HG03064 (cell line): ENCODE measurements at regions not wholly inside any gene's neighbourhood (a gene's known extent, or its start where the extent isn't known, plus 50 kb on each side); places are given as distances from the start of the nearest gene placed in this dataset.
"Not testable (repeated sequence)": the region's sequence is repeated elsewhere in the genome, so short reads cannot be mapped to it uniquely, and the experiment has no call there.

Experiments used
- ATAC-seq: cut with Tn5 transposase; IDR thresholded peaks from one replicate; pipeline ENCODE4 v1.9.1; 2021; ENCODE audit warnings: low read depth; ENCODE audit not compliant: unreplicated experiment

GRCh38 chr18:70973626-70974025, 684.8 kb downstream of the SOCS6 start:
- ATAC-seq: no peak

DNA sequence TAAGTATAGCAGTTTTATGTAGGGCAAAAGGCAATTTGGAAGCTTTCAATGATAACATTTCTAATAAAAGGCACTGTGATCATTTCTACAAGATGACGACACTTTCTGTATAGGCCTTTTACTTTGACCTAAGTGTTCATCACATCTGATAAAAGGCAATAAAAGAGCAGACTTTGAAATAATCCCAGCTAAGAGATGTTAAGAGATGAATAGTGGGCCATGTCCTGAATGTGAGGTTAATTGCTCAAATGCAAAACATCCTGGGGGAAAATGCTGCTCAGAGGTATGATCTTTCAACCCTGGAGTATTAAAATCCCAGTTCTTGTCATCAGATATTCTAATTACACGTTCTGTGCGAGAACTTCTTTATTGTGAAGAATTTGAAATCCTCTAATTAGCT, 677.6 kb downstream of the SOCS6 start:
- no peak for ATAC-seq

DNA sequence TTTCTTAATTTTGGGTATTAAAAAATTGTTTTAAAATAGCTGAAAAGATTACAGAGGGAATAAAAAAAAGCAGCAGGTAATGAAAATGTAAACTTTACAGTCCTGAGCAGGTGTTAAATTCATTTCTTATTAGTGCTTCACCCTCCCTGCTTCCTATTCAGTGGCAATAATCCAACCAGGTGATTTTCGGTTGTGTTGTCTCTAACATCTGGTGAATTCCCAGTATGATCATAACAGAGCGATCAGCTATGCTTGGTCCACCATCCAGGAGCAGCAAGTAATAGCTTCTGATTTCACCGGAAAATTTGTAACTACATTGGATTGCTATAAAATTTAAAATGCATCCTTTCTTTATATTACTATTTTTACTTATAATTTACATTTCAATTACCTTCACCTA, 673.1 kb downstream of the SOCS6 start:
- no peak for ATAC-seq

- no peak for ATAC-seq
Observed at GRCh38 chr18:70956554-70956953, 667.7 kb downstream of the SOCS6 start.

DNA sequence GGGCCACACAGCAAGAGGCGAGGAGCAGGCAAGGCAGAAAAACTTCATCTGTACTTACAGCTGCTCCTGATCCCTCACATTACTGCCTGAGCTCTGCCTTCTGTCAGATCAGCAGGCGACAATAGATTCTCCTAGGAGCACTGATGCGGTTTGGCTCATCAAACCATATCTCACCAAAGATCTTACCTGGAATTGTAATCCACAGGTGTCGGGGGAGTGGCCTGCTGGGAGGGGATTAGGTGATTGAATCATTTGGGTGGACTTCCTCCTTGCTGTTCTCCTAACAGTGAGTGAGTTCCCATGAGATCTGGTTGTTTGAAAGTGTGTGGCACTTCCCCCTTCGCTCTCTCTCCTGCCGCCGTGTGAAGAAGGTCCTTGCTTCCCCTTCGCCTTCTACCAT, 647.3 kb downstream of the SOCS6 start:
- ATAC-seq: no peak

DNA sequence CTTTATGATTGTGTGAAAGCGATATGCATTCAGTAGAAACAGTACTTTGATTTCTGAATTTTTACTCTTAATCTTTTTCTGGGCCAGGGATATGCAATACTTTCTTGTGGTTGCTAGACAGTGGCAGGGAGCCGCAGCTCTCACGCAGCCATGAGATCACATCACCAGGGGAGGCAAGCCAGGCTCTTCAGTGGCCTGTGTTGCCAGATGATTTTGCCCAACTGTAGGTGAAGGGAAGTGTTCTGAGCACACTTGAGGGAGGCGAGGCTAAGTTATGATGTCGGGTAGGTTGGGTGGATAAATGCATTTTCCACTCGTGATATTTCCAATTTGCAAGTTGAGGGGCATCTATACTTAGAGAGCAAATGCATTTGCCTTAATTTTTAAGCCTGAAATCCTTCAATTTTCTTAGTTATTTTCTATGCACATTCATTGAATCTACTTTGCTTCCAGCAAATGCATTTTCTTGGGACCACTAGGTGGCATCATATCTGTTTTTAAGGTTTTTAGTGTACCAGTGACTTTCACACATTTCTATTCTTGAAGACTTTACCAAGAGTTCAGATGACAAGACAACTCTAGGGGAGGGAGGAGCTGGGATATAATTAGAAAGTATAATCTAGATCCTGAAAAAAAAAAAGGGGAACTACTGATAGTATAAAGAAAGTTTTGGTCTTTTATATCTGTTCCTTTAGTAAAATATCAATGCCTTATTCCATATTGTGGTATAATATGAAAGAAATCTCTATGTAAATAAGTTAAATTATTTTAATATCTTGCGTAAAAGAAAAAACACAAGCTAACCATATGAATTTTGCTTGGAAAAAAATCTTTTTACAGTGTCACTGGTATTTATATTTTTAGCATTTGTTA, 643.3 kb downstream of the SOCS6 start:
- no peak for ATAC-seq

- no peak for ATAC-seq
Observed at GRCh38 chr18:70920840-70921374, 632.1 kb downstream of the SOCS6 start.

DNA sequence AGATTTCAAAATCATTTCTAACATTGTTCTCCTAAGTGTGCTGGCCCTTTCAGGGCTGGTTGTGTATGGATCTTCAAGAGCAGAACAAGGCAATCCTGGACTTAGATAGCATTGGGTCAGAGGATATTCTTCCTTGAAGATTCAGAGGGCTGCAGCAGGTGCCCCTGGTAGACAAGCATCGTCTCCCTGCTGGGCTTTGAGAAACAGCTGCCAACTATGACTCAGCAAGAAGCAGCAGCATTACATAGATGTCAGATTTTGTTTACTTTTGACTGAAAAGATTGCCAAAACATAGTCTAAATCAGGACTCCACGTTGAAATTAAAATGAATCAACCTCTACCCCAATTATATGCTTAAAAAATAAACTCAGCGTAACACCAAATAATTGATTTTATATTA, 618.8 kb downstream of the SOCS6 start:
- ATAC-seq: no peak

GRCh38 chr18:70892381-70892780, 603.5 kb downstream of the SOCS6 start:
- ATAC-seq: no peak

DNA sequence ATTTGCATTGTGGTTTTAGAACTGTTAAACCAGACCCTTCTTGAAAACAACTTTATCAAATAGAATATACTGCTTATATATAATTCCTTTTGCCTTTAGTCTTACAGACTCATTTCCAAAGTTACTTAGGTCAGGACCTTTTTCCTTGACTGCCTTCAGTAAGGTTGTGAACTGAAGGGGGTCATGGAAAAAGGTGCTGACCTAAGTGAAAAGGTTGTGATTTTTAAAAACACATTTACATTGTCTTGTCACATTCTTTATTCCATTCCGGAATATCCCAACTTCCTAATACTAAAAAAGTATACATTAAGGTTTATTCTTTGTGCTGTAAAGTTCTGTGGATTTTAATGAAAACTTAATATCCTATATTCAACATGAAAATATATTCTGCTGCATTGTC, 581.4 kb downstream of the SOCS6 start:
- ATAC-seq: no peak

DNA sequence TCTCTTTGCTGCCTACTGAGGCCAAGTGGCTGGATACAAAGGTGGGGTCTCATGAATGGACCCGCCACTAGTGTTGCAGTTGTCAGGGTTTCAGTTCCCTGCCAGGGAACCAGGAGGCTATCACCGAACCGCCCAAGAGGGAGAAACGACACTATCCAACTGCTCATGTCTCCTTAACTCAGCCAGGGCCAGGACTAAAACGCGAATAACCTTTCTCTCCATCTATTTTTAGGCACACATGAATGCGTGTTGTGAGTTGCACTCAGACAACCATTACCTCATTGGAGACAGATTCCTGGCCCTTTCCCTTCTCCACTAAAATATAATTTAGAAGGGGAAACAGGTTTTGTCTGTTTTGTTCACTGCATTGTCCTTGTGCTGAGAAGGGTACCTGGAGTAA, 559.5 kb downstream of the SOCS6 start:
- ATAC-seq: no peak

DNA sequence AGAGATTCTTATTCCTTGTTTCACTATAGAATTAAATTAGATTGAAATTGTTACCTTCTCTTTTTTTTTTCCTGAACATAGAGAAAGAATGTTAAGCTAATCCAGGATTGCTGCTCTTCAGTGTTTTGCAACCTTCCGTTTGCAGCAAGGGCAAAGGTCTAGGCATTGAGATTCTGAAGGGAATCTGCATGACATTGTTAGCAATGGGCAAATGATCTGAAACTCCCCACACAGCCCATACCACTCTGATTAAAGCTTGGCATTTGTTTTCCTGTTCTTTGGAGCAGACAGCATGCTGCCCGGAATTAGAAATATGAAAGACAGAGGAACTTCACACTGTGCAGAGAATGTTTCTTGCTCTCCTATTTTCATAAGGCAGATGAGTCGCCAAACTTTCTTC, 551.8 kb downstream of the SOCS6 start:
- no peak for ATAC-seq

- no peak for ATAC-seq
Observed at GRCh38 chr18:70827632-70828031, 538.8 kb downstream of the SOCS6 start.

- no peak for ATAC-seq
Observed at GRCh38 chr18:70826571-70826970, 537.7 kb downstream of the SOCS6 start.

DNA sequence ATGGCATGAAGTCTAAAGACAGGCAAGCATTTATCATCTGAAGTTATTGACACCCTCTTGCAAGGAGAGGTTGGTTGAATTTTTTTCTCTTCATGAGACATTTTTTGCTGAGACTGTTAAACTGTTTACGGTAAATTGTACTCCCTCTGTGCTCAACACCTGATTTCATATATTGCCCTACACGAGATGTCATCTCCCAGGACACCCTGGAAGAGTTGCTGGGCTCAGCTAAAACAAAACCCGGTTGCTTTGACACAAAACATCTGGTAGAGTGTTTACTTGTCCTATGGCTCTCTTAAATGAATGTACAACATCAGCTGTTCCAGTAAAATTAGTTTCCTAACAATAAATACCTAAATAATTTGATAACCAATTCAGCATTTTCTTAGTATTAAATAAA, 533.8 kb downstream of the SOCS6 start:
- no peak for ATAC-seq

- no peak for ATAC-seq
Observed at GRCh38 chr18:70822117-70822516, 533.3 kb downstream of the SOCS6 start.

GRCh38 chr18:70808481-70809056, 519.7 kb downstream of the SOCS6 start:
- no peak for ATAC-seq

- peak; percentile 95 for ATAC-seq
Observed at GRCh38 chr18:70781860-70782453, 493.1 kb downstream of the SOCS6 start.

- ATAC-seq: not testable (repeated sequence)
Observed at GRCh38 chr18:70766254-70766653, 477.4 kb downstream of the SOCS6 start.

GRCh38 chr18:70762812-70763211, 474.0 kb downstream of the SOCS6 start:
- no peak for ATAC-seq

- no peak for ATAC-seq
Observed at GRCh38 chr18:70758780-70759179, 469.9 kb downstream of the SOCS6 start.

DNA sequence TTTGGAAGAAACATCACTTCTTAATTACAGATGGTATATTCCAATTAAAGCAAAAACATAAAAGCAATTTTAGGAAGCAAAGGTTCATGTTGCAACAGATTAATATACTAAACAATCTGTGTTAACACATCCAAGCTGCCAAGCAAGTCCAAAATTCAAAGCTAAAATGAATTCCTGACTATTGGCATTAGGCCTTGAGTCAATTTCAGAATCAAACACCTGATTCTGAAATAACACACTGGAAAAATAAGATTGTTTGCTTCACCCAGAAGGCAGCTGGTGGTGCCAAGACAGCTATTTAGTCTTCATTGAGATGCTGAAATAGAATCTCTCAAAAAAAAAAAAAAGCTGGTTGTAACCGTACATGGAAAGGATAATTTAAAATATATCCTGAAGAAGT, 465.6 kb downstream of the SOCS6 start:
- no peak for ATAC-seq
